CD4-positive, alpha-beta T cell treated with Interleukin-4 for 4 hours (primary cell): ENCODE measurements at regions not wholly inside any gene's neighbourhood (a gene's known extent, or its start where the extent isn't known, plus 50 kb on each side); places are given as distances from the start of the nearest gene placed in this dataset.
"Not testable (repeated sequence)": the region's sequence is repeated elsewhere in the genome, so short reads cannot be mapped to it uniquely, and the experiment has no call there.

Experiments
- DNase-seq: peaks from one replicate; pipeline ENCODE4 v3.0.0-alpha.2; 2020

DNA sequence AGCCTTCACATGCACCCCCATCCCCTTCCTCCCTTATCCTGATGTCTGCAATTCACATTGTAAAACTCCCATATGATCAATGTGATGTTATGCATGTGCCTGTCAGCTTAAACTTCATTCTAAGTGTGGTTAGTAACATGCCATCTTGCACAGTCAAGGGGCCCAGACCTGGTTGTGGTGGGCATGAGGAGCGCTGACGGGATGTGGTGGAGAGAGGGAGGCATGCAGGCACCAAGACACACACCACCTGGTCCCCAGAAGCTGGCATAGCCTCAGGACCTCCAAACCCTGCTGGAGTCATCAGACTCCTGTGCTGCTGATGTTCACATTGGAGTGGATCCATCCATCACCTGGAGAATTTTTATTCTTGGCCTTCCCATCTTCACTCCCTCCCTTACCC lies 90.5 kb upstream of the ABCC4 start:
- no peak for DNase-seq

DNA sequence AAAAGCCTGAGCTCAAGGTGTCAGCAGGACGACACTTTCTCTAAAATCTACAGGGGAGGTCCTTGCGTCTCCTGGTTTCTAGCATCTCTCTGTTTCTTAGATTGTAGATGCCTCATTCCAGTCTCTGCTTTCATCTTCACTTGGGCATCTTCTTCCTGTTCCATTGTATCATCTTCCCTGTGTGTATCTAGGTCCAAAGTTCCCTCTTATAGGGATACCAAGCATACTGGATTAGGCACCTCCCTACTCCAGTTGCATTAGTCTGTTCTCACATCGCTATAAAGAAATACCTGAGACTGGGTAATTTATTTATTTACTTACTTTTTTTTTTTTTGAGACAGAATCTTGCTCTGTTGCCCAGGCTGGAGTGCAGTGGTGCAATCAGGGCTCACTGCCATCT lies 91.3 kb upstream of the ABCC4 start:
- DNase-seq: no peak

DNA sequence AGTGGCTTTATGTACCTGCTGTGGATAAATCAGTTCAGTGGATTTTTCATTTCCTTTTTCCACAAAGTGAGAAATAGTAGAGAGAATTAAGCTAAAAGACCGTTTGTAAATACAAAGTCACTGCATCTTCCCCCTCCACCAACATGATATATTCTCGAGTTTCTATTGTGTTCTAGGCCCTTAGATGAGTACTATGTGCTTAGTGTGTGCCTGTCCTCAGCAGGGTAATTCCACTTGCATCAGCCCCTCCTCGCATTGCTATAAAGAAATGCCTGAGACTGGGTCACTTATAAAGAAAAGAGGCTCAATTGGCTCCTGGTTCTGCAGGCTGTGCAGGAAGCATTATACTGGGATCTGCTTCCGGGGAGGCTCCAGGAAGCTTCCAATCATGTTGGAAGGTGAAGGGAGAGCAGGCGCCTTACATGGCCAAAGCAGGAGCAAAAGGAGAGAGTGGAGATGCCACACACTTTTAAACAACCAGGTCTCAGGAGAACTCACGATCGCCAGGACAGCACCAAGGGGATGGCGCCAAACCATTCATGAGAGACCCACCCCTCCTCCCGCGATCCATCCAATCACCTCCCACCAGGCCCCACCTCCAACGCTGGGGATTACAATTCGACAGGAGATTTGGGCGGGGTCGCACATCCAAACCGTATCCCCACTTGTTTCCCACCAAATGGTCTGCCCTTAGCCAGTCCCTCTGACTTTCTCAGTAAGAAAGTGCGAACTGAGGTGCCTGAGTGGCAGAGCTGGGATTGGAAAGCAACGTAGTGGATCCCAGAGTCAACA lies 102.3 kb upstream of the ABCC4 start:
- DNase-seq: no peak

DNA sequence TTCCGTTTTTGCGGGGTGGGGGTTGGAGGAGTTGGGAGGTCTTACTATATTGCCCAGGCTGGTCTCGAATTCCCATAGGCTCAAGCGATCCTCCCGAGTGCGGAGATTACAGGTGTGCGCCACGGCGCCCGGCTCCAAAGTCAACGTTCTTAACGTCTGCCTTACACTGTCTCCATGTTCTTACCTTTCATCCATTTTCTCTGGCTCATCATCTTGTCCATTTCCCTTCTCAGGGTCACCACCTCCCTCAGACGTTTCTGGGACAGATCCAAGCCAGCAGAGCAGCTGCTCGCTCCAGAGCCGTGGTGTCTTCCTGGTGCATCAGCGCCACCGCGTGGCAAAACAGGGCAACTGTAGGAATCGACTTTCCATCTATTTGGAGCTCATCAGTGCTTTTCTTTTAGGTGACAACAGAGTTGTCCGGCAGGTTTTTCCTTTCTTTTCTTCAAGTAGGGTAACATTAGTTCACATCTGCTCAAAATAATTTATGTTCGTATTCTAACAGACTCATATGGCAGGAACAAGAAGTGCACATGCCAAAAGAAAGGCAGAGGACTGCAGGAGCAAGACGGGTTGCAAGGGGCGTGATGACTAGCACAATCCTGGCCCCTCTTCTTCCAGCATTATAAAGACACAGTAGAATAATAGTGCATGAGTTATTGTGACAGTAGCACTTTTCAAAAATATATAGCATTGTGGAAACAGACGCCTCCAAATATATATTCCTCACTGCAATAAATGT lies 103.1 kb upstream of the ABCC4 start:
- peak; percentile 76 for DNase-seq

DNA sequence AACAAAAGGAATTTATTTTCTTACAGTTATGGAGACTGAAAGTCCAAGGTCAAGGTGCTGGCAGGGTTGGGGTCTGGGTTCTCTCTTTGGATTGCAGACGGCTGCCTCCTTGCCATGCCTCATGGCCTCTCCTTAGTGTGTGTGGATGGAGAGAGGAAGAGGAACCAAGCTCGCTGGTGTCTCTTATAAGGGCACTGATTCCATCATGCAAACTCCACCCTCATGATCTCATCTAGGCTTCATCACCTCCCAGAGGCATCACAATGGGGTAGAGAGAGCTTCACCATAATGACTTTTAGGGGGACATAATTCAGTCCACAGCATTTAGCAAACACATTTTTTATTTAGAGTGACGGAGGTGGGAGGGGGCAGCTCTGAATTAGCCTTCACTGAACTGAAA lies 104.9 kb upstream of the ABCC4 start:
- DNase-seq: no peak

DNA sequence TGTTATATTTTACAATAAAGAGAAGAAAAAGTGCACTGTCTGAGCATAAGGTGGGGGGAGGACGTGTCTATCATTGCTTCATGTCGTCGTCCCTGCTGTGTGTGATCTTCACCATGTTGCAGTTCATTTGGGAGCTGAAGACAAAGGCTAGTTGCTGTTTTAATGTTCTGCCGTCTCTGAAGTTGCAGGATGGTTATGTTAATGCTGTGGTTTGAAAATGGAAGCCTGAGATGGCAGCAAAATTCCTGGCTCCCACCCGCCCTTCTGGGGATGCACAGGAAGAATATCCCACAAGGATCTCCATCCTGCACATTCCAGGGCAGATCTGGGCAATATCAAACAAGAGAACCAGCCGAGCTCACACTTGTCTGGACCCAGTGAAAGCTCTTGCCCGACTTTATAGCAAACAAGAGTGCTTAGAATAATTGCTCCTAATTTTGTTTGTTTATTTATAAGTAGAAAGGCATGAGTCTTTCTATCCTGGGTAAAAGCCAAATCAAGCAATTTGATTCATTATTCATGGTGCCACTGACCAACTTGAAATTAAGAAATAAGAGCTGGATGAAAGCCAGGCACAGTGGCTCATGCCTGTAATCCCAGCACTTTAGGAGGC lies 110.3 kb upstream of the ABCC4 start:
- no peak for DNase-seq

DNA sequence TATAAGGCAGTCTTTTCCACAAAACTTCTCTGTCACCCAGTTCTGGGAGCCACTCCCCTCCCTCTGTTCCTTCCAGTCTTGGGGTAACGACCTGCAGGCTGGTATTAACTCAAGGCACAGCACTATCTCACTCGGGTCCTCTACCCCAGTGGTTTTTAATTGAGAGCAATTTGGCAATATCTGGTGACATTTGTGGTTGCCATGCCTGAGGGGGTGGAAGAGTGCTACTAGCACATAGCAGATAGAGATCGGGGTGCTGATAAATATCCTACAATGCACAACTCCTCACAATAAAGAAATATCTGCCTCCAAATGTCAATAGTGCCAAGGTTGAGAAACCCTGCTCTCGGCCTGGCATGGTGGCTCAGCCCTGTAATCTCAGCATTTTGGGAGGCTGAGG lies 117.7 kb upstream of the ABCC4 start:
- no peak for DNase-seq

DNA sequence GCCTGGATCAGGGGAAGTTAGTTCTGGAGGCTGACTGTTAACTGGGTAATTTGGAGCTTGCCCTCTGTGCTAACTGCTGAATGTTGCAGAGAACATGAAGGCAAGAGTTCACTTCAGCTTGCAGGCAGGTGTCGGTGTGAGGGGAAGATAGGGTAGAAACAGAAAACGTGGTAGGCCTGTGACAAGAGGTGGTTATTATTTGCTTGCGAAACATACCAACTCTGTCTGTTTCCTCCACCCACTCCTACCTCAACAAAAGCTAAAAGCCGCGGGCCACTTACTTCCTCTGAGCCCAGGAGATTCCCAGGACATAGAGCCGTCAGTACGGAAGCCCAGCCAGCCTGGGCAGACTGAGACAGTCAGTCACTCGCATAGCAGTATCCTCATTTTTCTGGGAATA lies 119.2 kb upstream of the ABCC4 start:
- DNase-seq: no peak

DNA sequence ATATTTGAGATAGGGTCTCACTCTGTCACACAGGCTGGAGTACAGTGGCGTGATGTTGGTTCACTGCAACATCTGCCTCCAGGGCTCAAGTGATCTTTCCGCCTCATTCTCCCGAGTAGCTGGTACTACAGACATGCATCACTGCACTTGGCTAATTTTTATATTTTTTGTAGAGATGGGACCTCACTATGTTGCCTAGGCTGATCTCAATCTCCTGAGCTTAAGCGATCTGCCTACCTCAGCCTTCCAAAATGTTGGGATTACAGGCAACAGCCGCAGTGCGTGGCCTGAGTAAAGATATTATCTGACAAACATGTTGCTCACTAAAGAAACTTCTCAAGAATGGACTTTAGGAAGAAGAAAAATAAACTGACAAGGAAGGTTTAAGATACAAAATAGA lies 125.4 kb upstream of the ABCC4 start:
- no peak for DNase-seq

DNA sequence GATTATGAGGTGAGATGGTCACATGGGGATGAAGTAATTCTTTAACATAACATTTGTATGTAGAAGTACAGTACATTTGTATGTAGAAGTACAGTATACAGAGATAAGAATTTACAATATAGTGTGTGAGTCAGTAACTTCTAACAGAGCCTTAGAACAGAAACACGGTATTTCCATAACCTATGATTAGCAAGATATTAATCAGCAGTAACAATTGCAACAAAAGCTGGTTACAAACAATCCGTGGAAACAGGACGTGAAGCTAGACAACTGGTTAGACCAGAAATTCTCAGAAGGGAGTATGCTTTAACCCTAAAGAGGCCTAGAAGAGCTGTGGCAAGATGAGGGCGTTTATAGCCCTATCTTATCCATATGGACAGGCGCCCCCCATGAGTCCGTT lies 122.0 kb upstream of the CLDN10 start:
- not testable (repeated sequence) for DNase-seq

DNA sequence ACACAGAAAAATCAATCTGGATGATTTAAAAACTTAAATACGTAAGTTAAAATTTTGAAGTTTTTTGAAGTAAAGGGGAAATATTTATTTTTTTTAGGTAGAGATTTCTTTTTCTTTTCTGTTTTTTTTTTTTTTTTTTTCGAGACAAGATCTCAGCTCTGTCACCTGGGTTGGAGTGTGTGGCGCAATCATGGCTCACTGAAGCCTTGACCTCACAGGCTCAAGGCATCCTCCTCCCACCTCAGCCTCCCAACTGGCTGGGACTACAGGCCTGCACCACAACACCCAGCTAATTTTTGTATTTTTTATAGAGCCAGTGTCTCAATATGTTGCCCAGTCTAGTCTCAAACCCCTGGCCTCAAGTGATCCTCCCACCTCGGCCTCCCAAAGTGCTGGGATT lies 120.4 kb upstream of the CLDN10 start:
- no peak for DNase-seq

DNA sequence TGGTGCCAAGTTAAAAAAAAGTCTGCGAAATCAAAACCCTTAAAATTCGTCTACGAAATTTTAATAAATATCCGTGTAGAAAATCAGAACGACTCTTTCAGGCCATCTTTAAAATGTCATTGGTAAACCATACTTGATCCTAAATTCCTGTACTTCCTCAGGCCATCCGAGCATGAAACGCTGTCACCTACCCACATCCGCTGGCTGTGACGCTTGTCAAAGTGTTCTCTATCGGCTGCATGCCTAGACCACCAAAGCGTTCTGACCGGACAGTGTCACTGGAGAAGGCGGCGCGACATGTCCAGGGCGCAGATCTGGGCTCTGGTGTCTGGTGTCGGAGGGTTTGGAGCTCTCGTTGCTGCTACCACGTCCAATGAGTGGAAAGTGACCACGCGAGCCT lies 119.0 kb upstream of the CLDN10 start:
- DNase-seq: no peak

DNA sequence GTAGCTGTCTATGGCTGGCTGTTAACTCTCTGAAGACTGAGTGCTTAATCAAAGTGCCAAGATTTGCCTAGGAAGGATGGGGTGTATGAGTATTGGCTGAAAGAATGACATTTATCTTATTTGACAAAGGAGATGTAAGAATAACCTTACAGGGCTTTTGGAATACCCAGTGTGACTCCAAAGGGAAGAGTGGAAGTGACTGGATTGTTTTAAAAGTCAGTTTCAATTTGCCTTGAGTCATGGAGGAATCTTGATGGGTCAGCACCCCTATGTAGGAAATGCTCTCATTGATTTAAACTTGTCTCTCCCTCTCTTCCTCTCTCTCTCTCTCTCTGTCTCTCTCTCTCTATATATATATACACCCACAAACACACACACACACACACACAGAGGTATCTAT lies 118.4 kb upstream of the CLDN10 start:
- no peak for DNase-seq

DNA sequence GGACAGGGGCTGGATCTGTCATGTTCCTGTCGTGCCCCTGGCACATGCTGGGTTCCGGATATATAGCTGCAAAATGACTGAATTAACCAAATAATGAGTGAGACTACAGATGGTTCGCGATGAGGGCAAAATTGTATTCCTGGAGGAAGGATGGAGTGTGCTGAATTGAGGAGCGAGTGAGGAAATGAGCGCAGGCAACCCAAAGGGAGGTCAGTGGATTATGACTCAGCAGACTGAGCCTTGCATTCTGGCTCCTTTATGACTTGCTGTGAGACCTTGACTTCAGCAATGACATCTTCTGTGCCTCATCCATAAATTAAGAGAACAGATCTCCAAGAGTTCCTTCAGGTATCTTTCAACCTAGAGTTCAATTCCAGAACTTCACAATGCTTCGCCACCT lies 115.0 kb upstream of the CLDN10 start:
- no peak for DNase-seq

DNA sequence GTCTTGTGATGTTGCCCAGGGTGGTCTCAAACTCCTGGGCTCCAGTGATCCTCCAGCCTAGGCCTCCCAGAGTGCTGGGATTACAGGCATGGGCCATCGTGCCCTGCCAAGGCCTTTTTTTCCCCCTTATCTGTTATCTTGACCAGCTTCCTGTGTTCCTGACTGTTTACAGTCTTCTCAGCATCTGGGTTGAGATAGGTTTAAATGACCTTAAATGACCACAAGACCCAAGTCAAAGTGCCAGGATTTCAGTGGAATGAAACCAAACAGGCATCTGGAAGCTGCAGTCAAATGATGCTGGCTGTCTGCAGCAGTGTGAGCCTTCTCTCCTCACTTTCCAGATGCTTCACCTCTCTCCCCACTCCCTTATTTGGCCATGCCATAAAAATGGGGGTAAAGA lies 114.2 kb upstream of the CLDN10 start:
- DNase-seq: no peak

DNA sequence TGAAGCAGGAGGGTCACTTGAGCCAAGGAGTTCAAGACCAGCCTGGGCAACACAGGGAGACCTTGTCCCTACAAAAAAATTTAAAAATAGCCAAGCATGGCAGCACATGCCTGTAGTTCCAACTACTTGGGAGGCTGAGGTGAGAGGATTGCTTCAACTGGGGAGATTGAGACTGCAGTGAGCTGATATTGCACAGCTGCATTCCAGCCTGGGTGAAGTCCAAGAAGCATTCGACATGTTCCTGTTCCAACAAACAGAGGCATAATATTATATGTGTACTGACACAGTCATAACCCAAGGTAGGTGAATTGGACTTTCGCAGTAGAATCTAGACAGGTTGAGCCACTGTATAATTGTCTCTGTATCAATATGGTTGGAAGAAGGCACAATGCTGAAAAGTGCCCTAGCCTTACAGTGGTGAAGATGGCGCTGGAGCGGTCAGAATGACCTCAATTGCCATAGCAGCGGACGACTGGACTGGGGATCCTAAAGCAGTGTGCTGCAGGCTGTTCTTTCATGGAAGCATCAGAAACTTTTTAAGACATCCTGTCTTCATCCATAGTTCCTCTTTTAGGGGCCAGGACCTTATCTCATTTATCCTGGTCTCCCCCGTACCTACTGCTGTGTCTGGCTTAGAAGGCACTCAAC lies 112.0 kb upstream of the CLDN10 start:
- DNase-seq: no peak

DNA sequence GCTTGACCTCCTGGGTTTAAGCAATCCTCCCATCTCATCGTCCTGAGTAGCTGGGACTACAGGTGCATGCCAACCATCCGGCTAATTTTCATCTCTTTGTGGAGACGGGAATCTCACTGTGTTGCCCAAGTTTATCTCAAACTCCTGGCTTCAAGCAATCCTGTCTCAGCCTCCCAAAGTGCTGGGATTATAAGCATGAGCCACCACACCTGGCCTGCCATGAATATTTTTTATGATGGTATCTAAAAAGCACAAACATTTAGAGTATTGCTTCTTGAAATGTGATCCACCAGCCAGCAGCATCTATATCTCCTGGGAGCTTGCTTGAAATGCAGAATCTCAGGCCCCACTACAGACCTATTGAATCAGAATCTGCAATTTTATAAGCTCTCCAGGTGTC lies 111.2 kb upstream of the CLDN10 start:
- DNase-seq: no peak

DNA sequence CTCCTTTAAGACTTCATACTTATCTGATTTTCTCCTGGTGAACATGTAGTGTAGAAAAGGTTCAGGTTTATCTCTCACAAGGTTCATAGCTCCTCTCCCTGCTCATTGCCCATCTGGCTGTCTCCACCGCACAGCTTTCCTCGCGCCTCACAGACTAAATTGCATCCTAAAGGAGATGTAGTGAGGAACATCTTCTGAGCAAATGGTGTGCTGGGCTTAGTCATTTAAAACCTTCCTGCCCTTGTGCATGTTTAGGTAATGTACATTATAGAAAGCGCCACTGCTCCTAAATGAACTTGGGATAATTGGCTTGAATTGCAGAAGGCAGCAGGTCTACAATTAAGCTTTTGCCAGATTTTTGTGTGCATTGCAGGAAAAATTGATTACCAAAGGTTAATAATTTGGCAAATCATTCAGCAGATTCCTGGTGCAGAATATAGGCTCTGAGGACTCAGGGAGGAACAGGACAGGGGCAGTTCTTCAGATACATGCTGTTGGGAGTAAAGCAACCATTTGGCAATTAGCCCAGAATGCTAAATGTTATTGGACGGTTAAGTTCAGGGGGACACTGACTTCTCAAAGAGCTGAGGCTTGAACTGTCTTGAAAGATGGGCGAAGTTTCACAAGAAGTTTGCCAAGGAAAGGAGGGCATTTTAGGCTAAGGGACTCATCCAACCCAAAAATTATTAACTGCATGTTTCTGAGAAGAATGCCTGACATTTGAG lies 108.4 kb upstream of the CLDN10 start:
- DNase-seq: no peak

DNA sequence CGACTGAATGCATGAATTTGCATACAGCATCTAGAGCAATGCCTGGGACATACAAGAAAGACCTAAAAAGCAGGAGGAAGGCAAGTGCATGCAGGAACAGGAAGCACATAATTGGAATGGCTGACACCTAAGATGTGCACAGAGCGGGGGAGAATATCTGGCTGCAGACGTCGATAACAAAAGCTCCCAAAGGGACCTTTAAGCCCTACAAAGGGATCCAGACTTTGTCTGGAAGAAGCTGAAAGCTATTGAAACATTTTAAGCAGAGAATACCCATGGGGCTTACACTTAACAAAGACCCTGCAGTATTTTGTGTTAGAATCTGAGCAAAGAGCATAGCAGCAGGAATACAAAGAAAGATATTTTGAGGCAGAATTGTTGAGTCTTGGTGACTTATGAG lies 107.4 kb upstream of the CLDN10 start:
- DNase-seq: no peak

DNA sequence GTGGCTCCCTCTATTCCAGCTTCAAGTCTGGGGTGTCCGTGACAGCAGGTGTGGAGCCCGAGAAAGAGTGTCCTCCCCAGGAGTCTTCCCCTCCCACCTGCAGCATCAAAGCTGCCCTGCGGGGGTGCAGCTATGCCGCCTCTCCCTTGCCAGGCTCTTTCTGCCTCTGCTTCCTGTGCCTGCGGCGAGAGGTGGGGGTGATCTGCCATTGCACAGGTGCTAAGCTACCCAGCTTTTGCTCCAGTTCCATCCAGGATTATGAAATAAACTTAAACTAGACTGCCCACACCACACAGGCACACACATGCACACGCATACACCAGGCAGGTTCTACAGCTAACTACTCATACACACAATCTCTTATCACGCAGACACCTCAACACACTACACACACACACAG lies 104.7 kb upstream of the CLDN10 start:
- DNase-seq: no peak

DNA sequence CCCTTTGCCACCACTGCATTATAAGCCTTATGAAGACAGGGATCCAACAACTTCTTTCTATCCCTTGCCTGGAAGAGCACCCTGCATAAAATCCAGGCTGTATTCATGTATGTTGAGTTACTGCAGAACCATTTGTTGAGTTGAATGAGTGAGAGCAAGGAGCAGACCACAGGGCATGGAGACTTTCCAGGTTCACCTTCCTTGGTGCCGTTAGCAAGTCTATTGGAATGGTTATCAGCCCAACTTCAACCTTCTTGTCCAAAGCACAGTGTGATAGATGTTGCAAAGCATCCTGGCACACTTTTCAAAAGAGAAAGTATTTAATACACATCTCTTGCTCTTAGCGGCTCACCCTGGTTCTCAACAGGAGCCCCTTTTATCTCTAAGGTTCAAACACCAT lies 100.9 kb upstream of the CLDN10 start:
- DNase-seq: no peak

DNA sequence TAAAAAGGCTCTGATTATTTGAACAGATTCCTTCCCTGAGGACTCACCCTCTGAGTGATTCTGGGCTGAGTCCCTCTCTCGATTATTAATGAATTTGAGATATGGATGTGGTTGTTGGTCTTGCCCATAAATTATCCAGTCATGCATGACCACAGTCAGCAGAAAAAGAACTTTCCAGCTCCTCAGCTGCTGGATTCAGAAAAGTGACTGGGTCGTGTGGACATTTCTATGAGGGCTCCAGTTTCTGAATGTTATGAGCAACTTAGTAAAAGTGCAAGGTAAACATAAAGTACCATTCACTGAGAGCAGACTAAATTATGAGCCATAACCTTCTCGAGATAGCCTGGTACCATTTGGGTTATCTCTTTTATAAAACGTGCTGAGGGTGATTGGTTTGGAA lies 100.1 kb upstream of the CLDN10 start:
- no peak for DNase-seq

DNA sequence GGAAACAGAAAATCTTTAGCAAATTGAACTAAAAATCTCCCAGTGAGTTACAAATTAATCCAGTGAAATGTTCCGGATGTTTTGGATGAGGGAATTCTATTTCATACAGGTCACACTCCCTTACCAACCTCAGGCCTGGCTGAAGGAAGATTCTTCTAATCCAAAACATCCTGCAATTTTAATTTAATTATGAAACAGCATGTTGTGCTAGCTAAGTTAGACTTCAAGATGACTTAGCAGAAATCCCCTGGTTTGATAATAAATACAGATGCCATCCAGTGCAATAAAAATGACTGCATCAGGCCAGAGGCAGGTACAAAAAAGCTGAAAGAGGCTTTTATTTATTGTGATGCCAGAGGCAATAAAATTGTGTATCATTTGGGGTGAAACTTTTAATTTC lies 96.7 kb upstream of the CLDN10 start:
- DNase-seq: no peak
